NCI-H226 (cell line): ENCODE measurements at regions not wholly inside any gene's neighbourhood (a gene's known extent, or its start where the extent isn't known, plus 50 kb on each side); places are given as distances from the start of the nearest gene placed in this dataset.

Experiments
- DNase-seq: peaks from one replicate; pipeline ENCODE4 v3.0.0-alpha.2; 2015

- no peak for DNase-seq
Measured at GRCh38 chr12:115343601-115344000, 659.6 kb upstream of the TBX3 start.

GRCh38 chr12:115343008-115343407, 659.0 kb upstream of the TBX3 start:
- DNase-seq: no peak

GRCh38 chr12:115341442-115341841, 657.5 kb upstream of the TBX3 start:
- peak; percentile 94 for DNase-seq

- no peak for DNase-seq
Measured at GRCh38 chr12:115338566-115339294, 654.8 kb upstream of the TBX3 start.

- peak; percentile 65 for DNase-seq
Measured at GRCh38 chr12:115337693-115338543, 653.9 kb upstream of the TBX3 start.

GRCh38 chr12:115336506-115336905, 652.5 kb upstream of the TBX3 start:
- no peak for DNase-seq

- DNase-seq: no peak
Measured at GRCh38 chr12:115335594-115335993, 651.6 kb upstream of the TBX3 start.

- DNase-seq: no peak
Measured at GRCh38 chr12:115335048-115335447, 651.1 kb upstream of the TBX3 start.

GRCh38 chr12:115332945-115333344, 649.0 kb upstream of the TBX3 start:
- DNase-seq: no peak

- no peak for DNase-seq
Measured at GRCh38 chr12:115325858-115326257, 641.9 kb upstream of the TBX3 start.

GRCh38 chr12:115324949-115325593, 641.1 kb upstream of the TBX3 start:
- DNase-seq: no peak

- DNase-seq: peak; percentile 37
Measured at GRCh38 chr12:115323223-115323905, 639.4 kb upstream of the TBX3 start.

- DNase-seq: peak; percentile 19
Measured at GRCh38 chr12:115322275-115322674, 638.3 kb upstream of the TBX3 start.

GRCh38 chr12:115320967-115321366, 637.0 kb upstream of the TBX3 start:
- no peak for DNase-seq

- peak; percentile 31 for DNase-seq
Measured at GRCh38 chr12:115320451-115320850, 636.5 kb upstream of the TBX3 start.

- no peak for DNase-seq
Measured at GRCh38 chr12:115319446-115320040, 635.6 kb upstream of the TBX3 start.

- peak; percentile 96 for DNase-seq
Measured at GRCh38 chr12:115313929-115314328, 630.0 kb upstream of the TBX3 start.

- no peak for DNase-seq
Measured at GRCh38 chr12:115312901-115313300, 628.9 kb upstream of the TBX3 start.

- DNase-seq: no peak
Measured at GRCh38 chr12:115311875-115312274, 627.9 kb upstream of the TBX3 start.

GRCh38 chr12:115308918-115309317, 624.9 kb upstream of the TBX3 start:
- no peak for DNase-seq

GRCh38 chr12:115306380-115306779, 622.4 kb upstream of the TBX3 start:
- no peak for DNase-seq

- DNase-seq: no peak
Measured at GRCh38 chr12:115305867-115306266, 621.9 kb upstream of the TBX3 start.

- no peak for DNase-seq
Measured at GRCh38 chr12:115305275-115305674, 621.3 kb upstream of the TBX3 start.
